ENCODE measurements at regions not wholly inside any gene's neighbourhood (a gene's known extent, or its start where the extent isn't known, plus 50 kb on each side); places are given as distances from the start of the nearest gene placed in this dataset.

DNA sequence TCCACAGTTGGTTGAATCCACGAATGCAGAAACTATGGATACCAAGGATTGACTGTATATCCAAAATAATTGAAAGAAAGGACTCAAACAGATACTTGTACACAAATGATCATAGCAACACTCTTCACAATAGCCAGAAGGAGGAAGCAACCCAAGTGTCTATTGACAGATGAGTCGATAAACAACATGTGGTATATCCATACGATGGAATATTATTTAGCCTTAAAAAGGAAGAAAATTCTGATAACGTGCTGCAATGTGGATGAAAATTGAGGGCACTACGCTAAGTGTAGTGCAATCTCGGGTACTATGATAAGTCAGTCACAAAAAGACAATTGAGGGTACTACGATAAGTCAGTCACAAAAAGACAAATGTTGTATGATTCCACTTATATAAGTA lies 83.6 kb upstream of the CPEB4 start:
- TF ChIP-seq, protein P1, sequence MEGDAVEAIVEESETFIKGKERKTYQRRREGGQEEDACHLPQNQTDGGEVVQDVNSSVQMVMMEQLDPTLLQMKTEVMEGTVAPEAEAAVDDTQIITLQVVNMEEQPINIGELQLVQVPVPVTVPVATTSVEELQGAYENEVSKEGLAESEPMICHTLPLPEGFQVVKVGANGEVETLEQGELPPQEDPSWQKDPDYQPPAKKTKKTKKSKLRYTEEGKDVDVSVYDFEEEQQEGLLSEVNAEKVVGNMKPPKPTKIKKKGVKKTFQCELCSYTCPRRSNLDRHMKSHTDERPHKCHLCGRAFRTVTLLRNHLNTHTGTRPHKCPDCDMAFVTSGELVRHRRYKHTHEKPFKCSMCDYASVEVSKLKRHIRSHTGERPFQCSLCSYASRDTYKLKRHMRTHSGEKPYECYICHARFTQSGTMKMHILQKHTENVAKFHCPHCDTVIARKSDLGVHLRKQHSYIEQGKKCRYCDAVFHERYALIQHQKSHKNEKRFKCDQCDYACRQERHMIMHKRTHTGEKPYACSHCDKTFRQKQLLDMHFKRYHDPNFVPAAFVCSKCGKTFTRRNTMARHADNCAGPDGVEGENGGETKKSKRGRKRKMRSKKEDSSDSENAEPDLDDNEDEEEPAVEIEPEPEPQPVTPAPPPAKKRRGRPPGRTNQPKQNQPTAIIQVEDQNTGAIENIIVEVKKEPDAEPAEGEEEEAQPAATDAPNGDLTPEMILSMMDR (IDR thresholded peaks at IDR 0.05; ENCODE audit: low read depth, low read length, poor library complexity, severe bottlenecking), result no peak
- no peak for TF ChIP-seq EZH2phosphoT487 (IDR thresholded peaks at IDR 0.05; ENCODE audit: borderline replicate concordance, low read length)
